Endothelial cell of umbilical vein (primary cell): ENCODE measurements at regions not wholly inside any gene's neighbourhood (a gene's known extent, or its start where the extent isn't known, plus 50 kb on each side); places are given as distances from the start of the nearest gene placed in this dataset.

Experiments used
- BruUV-seq: library from RNA; stranded (reverse); fragments of 400-500 nt; replicated peaks from 2 replicates; lab custom pipeline; 2021; lab: Mats Ljungman, UMichigan
- CTCF ChIA-PET: fragments of 300-600, 350-600 bp; sonication (Branson Sonifier 250); formaldehyde crosslinking; loops from one replicate; lab custom pipeline; 2021; ENCODE audit warnings: antibody characterized with exemption, inconsistent platforms; lab: Charles Lee
- POLR2A ChIA-PET: fragments of 300-600, 350-600 bp; sonication (Branson Sonifier 250); formaldehyde crosslinking; loops from one replicate; lab custom pipeline; 2021; ENCODE audit warnings: antibody characterized with exemption, inconsistent platforms; lab: Charles Lee
- DNase-seq: peaks from one replicate; pipeline ENCODE4 v3.0.0-alpha.2; 2011; ENCODE audit warnings: low read depth, low spot score
- FAIRE-seq: peaks from 2 replicates; lab custom pipeline; 2011; peaks lifted over from hg19 to GRCh38; lab: Jason Lieb, UNC
- H2AFZ ChIP-seq: 2 replicates; pipeline ENCODE4 v1.6.0; 2012; ENCODE audit warnings: low read depth, low read length, control low read depth, inconsistent platforms
- H3K27ac ChIP-seq: 2 replicates; pipeline ENCODE4 v1.5.1; 2011; ENCODE audit warnings: low read depth, mild to moderate bottlenecking, control low read depth, low read length, moderate library complexity; ENCODE audit not compliant: insufficient read depth
- H3K27me3 ChIP-seq, 2 experiments: 2 replicates each; pipeline versions ENCODE4 v1.6.0 to v1.6.1; 2011; ENCODE audit warnings: low read length in 2 of 2, mixed read lengths in 1 of 2; ENCODE audit not compliant: control insufficient read depth in 2 of 2, insufficient read depth in 2 of 2
- H3K36me3 ChIP-seq, 2 experiments: 2 replicates in 1 of 2; 3 replicates in 1 of 2; pipeline ENCODE4 v1.5.1; 2011; ENCODE audit warnings: low read length in 2 of 2, mild to moderate bottlenecking in 1 of 2, moderate library complexity in 1 of 2; ENCODE audit not compliant: control insufficient read depth in 2 of 2, insufficient read depth in 2 of 2; ENCODE audit errors: extremely low read depth in 1 of 2
- H3K4me1 ChIP-seq: 3 replicates; pipeline ENCODE4 v1.5.1; 2011; ENCODE audit warnings: mild to moderate bottlenecking, low read length; ENCODE audit not compliant: control insufficient read depth, insufficient read depth; ENCODE audit errors: extremely low read depth
- H3K4me2 ChIP-seq: 2 replicates; pipeline ENCODE4 v1.6.1; 2011; ENCODE audit warnings: low read length, control low read depth, mixed read lengths; ENCODE audit not compliant: insufficient read depth
- H3K4me3 ChIP-seq, 3 experiments: fragments of 200-600 bp in 1 of 3; sonication (generic), shearing (Covaris generic) in 1 of 3; replicated peaks in 1 of 3; 2 replicates each; pipeline ENCODE4 v1.5.1; 2011 to 2016; ENCODE audit warnings: control low read depth in 3 of 3, low read length in 3 of 3, mild to moderate bottlenecking in 2 of 3, inconsistent platforms in 1 of 3, low read depth in 1 of 3, moderate library complexity in 1 of 3; ENCODE audit not compliant: insufficient read depth in 1 of 3
- H3K79me2 ChIP-seq: 2 replicates; pipeline ENCODE4 v1.6.0; 2012; ENCODE audit warnings: low read length, inconsistent platforms; ENCODE audit not compliant: control insufficient read depth, insufficient read depth
- H3K9ac ChIP-seq: replicated peaks from 2 replicates; pipeline ENCODE3; 2011; ENCODE audit warnings: low read length, control low read depth; ENCODE audit not compliant: insufficient read depth; ENCODE audit errors: extremely low read depth
- H3K9me1 ChIP-seq: replicated peaks from 3 replicates; pipeline ENCODE4 v1.6.0; 2011; ENCODE audit warnings: mild to moderate bottlenecking, low read length; ENCODE audit not compliant: control insufficient read depth, insufficient read depth; ENCODE audit errors: extremely low read depth
- H3K9me3 ChIP-seq: replicated peaks from 2 replicates; pipeline ENCODE4 v1.5.1; 2012; ENCODE audit warnings: low read length, inconsistent platforms; ENCODE audit not compliant: control insufficient read depth, insufficient read depth
- H4K20me1 ChIP-seq: replicated peaks from 2 replicates; pipeline ENCODE3; 2011; ENCODE audit warnings: mild to moderate bottlenecking, low read length; ENCODE audit not compliant: control insufficient read depth, insufficient read depth; ENCODE audit errors: extremely low read depth
- EZH2 ChIP-seq: IDR thresholded peaks from 2 replicates; pipeline ENCODE4 v1.6.1; 2012; ENCODE audit warnings: borderline replicate concordance, low read depth, mild to moderate bottlenecking, moderate library complexity, low read length, inconsistent platforms; ENCODE audit not compliant: severe bottlenecking
- FOS ChIP-seq: IDR thresholded peaks from 2 replicates; pipeline ENCODE4 v1.6.1; 2011; ENCODE audit warnings: mild to moderate bottlenecking, low read length, moderate library complexity, borderline replicate concordance; ENCODE audit not compliant: insufficient read depth
- GATA2 ChIP-seq: IDR thresholded peaks from 2 replicates; pipeline ENCODE4 v1.7.0; 2011; ENCODE audit warnings: low read depth, mild to moderate bottlenecking, moderate library complexity, mixed read lengths, low read length; ENCODE audit not compliant: insufficient read length, insufficient read depth
- JUN ChIP-seq: IDR thresholded peaks from 2 replicates; pipeline ENCODE4 v1.6.1; 2011; ENCODE audit warnings: borderline replicate concordance, low read depth; ENCODE audit not compliant: insufficient read length, insufficient read depth
- MYC ChIP-seq: IDR thresholded peaks from one replicate; pipeline ENCODE4 v1.6.1; 2011; ENCODE audit warnings: mild to moderate bottlenecking, low read depth, low read length
- POLR2A ChIP-seq: IDR thresholded peaks from 2 replicates; pipeline ENCODE4 v1.6.1; 2012; ENCODE audit warnings: low read depth, mild to moderate bottlenecking, control low read depth, low read length
- POLR2AphosphoS5 ChIP-seq: IDR thresholded peaks from 2 replicates; pipeline ENCODE4 v1.6.1; 2012; ENCODE audit warnings: low read depth, mild to moderate bottlenecking, control low read depth, low read length, moderate library complexity; ENCODE audit not compliant: insufficient read depth
- dilution Hi-C: fragments of 300-500 bp; cut with MboI; formaldehyde crosslinking; loops from one replicate; pipeline ENCODE4 v1.15.0; 2019; ENCODE audit warnings: low sequenced_read_pairs; ENCODE audit not compliant: extremely low pct_ligation_motif_present
- intact Hi-C: fragments of 100-400 bp; cut with micrococcal nuclease; formaldehyde crosslinking; loops from one replicate; pipeline ENCODE4 v1.10.0; 2022
- TF ChIP-seq, protein P1 (sequence below), 2 donors: IDR thresholded peaks; 1 replicate in 1 of 2; 2 replicates in 1 of 2; pipeline ENCODE4 v1.5.1; 2011; ENCODE audit warnings: low read length in 2 of 2, mild to moderate bottlenecking in 2 of 2, moderate library complexity in 2 of 2, control low read depth in 1 of 2, inconsistent platforms in 1 of 2, low read depth in 1 of 2; ENCODE audit not compliant: insufficient read depth in 1 of 2; ENCODE audit errors: extremely low read depth in 1 of 2
- TF ChIP-seq, protein P2 (sequence below): IDR thresholded peaks from 2 replicates; pipeline ENCODE4 v1.6.1; 2011; ENCODE audit not compliant: insufficient read depth, insufficient read length

DNA sequence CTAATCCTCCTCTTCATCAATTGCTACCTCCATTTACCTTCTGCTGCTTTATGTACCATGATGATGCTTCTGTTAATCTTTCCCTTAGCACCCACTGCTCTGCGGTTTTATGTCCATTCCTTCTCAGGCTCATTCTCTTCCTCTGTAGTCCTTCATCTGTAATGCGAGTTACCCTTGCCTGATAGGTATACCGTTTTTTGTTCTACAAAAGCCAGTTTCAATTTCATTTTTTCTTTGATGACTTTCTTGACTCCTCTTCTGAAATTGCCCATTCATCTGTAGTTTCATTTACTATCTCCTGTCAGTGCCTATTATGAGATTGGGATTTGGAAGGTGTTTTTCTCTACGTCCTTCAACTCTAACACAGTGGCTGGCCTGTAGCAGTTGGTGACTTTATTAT lies 445.9 kb upstream of the ZNF717 start:
- no peaks in the 10 kb centered on the region for H3K27me3 ChIP-seq
- no peaks in the 10 kb centered on the region for H4K20me1 ChIP-seq
- BruUV-seq = no TSS peak
- H3K36me3 ChIP-seq = no peaks in the 10 kb centered on the region
- POLR2A ChIA-PET = no interaction called here
- no peak overlapping the region for H2AFZ ChIP-seq
- H3K4me2 ChIP-seq = no peak overlapping the region
- H3K79me2 ChIP-seq = no peaks in the 10 kb centered on the region
- H3K27ac ChIP-seq = no peak overlapping the region
- TF ChIP-seq FOS = no peak
- TF ChIP-seq MYC = no peak
- no peak for TF ChIP-seq JUN
- no peak for TF ChIP-seq POLR2A
- TF ChIP-seq, protein P1, sequence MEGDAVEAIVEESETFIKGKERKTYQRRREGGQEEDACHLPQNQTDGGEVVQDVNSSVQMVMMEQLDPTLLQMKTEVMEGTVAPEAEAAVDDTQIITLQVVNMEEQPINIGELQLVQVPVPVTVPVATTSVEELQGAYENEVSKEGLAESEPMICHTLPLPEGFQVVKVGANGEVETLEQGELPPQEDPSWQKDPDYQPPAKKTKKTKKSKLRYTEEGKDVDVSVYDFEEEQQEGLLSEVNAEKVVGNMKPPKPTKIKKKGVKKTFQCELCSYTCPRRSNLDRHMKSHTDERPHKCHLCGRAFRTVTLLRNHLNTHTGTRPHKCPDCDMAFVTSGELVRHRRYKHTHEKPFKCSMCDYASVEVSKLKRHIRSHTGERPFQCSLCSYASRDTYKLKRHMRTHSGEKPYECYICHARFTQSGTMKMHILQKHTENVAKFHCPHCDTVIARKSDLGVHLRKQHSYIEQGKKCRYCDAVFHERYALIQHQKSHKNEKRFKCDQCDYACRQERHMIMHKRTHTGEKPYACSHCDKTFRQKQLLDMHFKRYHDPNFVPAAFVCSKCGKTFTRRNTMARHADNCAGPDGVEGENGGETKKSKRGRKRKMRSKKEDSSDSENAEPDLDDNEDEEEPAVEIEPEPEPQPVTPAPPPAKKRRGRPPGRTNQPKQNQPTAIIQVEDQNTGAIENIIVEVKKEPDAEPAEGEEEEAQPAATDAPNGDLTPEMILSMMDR (IDR thresholded peaks at IDR 0.05; ENCODE audit: extremely low read depth in 1 of 2, insufficient read depth in 1 of 2, low read depth in 1 of 2, low read length in 2 of 2) = no peak
- TF ChIP-seq GATA2 = no peak
- TF ChIP-seq, protein P2, sequence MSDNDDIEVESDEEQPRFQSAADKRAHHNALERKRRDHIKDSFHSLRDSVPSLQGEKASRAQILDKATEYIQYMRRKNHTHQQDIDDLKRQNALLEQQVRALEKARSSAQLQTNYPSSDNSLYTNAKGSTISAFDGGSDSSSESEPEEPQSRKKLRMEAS = no peak
- TF ChIP-seq POLR2AphosphoS5 = no peak
- TF ChIP-seq EZH2 = no peak
- intact Hi-C loops = no loop called here
- dilution Hi-C loops = no loop called here
- no peaks in the 10 kb centered on the region for H3K4me1 ChIP-seq
- CTCF ChIA-PET = no interaction called here
- no peak for DNase-seq
- no peak for FAIRE-seq
- no peak overlapping the region for H3K9ac ChIP-seq
- no peaks in the 10 kb centered on the region for H3K9me1 ChIP-seq
- peaks cover 2% of the 10 kb centered on the region for H3K9me3 ChIP-seq
- no peak overlapping the region for H3K4me3 ChIP-seq
